ENCODE measurements at regions not wholly inside any gene's neighbourhood (a gene's known extent, or its start where the extent isn't known, plus 50 kb on each side); places are given as distances from the start of the nearest gene placed in this dataset.

DNA sequence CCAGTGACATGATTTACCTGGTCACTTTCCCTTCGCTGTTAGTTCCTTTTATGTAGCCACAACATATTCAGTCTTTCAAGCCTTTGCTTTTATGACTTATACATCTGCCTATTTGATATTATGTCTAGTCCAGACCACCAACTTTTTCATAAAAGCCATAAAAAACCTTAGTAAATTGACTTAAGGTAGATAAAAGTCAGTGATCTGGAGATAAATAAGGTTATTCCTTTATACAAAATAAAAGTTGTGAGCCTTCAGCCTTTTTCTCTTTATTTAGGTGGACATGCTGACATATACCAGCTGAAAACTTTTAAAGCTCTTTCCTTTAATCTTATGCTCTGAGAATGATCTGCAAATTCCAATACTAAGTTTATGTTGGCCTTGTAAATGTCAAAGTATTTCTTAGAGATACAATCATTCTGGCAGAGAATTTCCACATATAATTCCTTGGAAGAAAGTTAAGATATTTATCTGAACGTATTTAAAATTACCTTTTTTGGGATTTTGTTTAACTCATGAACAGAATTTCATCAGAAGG is 690.4 kb upstream of the CHORDC1 start:
- DNase-seq (ENCODE audit: low spot score) (no peak), ATAC-seq (ENCODE audit: low read depth) (no peak)
- Histone ChIP-seq H3K27me3 (ENCODE audit: insufficient read depth, poor library complexity, severe bottlenecking) (no peaks in the 10 kb centered on the region), H3K27ac (ENCODE audit: poor library complexity, severe bottlenecking) (no peak overlapping the region), H3K36me3 (ENCODE audit: low read depth) (no peaks in the 10 kb centered on the region), H3K4me3 (ENCODE audit: severe bottlenecking) (no peak overlapping the region), H3K4me1 (ENCODE audit: insufficient read depth, poor library complexity, severe bottlenecking) (no peaks in the 10 kb centered on the region), H3K9me3 (ENCODE audit: severe bottlenecking) (no peaks in the 10 kb centered on the region)
- TF ChIP-seq, protein P1, sequence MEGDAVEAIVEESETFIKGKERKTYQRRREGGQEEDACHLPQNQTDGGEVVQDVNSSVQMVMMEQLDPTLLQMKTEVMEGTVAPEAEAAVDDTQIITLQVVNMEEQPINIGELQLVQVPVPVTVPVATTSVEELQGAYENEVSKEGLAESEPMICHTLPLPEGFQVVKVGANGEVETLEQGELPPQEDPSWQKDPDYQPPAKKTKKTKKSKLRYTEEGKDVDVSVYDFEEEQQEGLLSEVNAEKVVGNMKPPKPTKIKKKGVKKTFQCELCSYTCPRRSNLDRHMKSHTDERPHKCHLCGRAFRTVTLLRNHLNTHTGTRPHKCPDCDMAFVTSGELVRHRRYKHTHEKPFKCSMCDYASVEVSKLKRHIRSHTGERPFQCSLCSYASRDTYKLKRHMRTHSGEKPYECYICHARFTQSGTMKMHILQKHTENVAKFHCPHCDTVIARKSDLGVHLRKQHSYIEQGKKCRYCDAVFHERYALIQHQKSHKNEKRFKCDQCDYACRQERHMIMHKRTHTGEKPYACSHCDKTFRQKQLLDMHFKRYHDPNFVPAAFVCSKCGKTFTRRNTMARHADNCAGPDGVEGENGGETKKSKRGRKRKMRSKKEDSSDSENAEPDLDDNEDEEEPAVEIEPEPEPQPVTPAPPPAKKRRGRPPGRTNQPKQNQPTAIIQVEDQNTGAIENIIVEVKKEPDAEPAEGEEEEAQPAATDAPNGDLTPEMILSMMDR (IDR thresholded peaks at IDR 0.05; ENCODE audit: poor library complexity, severe bottlenecking), result no peak

DNA sequence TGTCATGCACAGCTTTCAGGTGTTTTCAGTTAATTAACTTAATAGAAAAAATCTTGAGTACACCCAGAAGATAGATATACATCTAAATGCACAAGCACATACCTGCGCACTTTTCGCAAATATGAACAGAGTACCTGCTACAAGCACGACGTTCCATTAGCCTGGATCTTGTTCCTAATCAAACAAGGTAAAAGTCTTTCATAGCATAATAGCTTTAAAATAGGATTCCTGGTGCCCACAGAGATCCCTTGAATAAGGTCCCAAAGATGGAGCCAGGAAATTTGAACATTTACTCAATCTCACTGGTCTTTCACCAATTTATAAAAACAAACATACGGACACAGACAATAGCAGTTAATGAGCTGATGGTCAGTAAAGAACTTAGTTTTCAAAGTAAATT is 689.8 kb upstream of the CHORDC1 start:
- ATAC-seq (ENCODE audit: low read depth) (no peak), DNase-seq (ENCODE audit: low spot score) (no peak)
- no peaks in the 10 kb centered on the region for H3K9me3 ChIP-seq (ENCODE audit: severe bottlenecking)
- no peaks in the 10 kb centered on the region for H3K4me1 ChIP-seq (ENCODE audit: insufficient read depth, poor library complexity, severe bottlenecking)
- H3K27ac ChIP-seq (ENCODE audit: poor library complexity, severe bottlenecking), result no peak overlapping the region
- TF ChIP-seq, protein P1 (IDR thresholded peaks at IDR 0.05; ENCODE audit: poor library complexity, severe bottlenecking), result no peak
- H3K4me3 ChIP-seq (ENCODE audit: severe bottlenecking), result no peak overlapping the region
- no peaks in the 10 kb centered on the region for H3K36me3 ChIP-seq (ENCODE audit: low read depth)
- H3K27me3 ChIP-seq (ENCODE audit: insufficient read depth, poor library complexity, severe bottlenecking), result no peaks in the 10 kb centered on the region

DNA sequence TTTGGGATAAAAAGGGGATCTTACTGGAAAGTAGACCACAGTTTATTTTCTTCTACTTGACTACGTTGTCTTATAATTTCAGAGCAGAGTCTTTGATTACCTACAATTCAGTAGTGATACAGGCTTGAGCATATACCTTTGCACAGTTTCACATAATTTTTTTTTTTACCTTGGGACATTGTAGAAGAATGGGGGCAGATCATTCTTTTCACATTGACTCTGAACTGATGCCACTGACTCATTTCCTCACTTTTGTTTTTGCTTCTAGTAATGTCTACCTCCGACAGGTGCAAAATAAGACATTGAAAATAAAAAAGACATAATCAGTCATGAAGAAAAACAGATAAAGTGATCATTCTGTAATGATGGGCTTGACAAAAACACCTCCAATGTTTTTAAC is 688.3 kb upstream of the CHORDC1 start:
- ATAC-seq (ENCODE audit: low read depth), result no peak
- TF ChIP-seq, protein P1 (IDR thresholded peaks at IDR 0.05; ENCODE audit: poor library complexity, severe bottlenecking), result no peak
- DNase-seq (ENCODE audit: low spot score), result no peak

DNA sequence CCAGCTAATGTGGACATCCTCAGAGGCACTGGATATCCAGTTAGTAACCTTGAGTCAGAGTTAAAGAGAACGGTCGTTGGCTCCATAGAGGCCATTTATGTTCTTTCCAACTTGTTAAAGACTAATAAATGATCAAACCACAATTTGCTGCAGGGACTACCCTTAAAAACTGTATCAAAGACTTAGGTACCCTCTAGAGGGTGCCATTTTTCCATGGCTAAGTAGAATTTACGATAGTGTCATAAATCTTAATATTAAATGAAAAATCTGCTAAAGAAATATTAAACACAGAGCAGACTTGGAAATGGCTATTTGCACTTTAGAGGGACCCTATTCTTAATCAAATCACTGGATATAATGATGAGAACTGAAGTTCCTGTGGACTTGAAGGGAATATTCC is 685.2 kb upstream of the CHORDC1 start:
- TF ChIP-seq, protein P1 (IDR thresholded peaks at IDR 0.05; ENCODE audit: poor library complexity, severe bottlenecking), result peak; percentile 31
- no peaks in the 10 kb centered on the region for H3K36me3 ChIP-seq (ENCODE audit: low read depth)
- no peak overlapping the region for H3K27ac ChIP-seq (ENCODE audit: poor library complexity, severe bottlenecking)
- no peak for DNase-seq (ENCODE audit: low spot score)
- no peaks in the 10 kb centered on the region for H3K9me3 ChIP-seq (ENCODE audit: severe bottlenecking)
- H3K4me3 ChIP-seq (ENCODE audit: severe bottlenecking), result no peak overlapping the region
- H3K27me3 ChIP-seq (ENCODE audit: insufficient read depth, poor library complexity, severe bottlenecking), result no peaks in the 10 kb centered on the region
- H3K4me1 ChIP-seq (ENCODE audit: insufficient read depth, poor library complexity, severe bottlenecking), result no peaks in the 10 kb centered on the region
- no peak for ATAC-seq (ENCODE audit: low read depth)

More for the DNA sequence above, 688.3 kb upstream of the CHORDC1 start:
- H3K36me3 ChIP-seq (ENCODE audit: low read depth), result no peaks in the 10 kb centered on the region
- no peaks in the 10 kb centered on the region for H3K4me1 ChIP-seq (ENCODE audit: insufficient read depth, poor library complexity, severe bottlenecking)
- H3K27ac ChIP-seq (ENCODE audit: poor library complexity, severe bottlenecking), result no peak overlapping the region
- no peak overlapping the region for H3K4me3 ChIP-seq (ENCODE audit: severe bottlenecking)
- no peaks in the 10 kb centered on the region for H3K27me3 ChIP-seq (ENCODE audit: insufficient read depth, poor library complexity, severe bottlenecking)
- no peaks in the 10 kb centered on the region for H3K9me3 ChIP-seq (ENCODE audit: severe bottlenecking)

DNA sequence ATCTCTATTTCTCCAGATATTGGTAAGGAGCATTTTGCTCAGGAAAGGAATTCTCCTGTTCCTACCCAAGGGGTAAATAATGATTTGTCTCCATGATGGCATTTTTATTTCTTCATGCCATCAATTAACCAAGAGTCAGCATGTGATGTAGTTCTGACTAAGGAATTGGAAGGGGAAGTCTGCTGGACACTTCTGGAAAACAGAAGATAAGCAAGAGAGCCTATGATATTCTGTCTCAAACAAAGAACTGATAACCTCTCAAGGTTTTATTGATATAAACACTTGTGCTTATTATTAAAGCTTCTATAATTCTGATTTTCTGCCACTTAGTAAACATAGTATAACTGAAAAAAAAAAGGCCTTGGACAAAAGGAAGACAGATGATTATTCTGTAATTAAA is 673.0 kb upstream of the CHORDC1 start:
- TF ChIP-seq, protein P1 (IDR thresholded peaks at IDR 0.05; ENCODE audit: poor library complexity, severe bottlenecking), result no peak
- DNase-seq (ENCODE audit: low spot score), result no peak
- Histone ChIP-seq H3K27me3 (ENCODE audit: insufficient read depth, poor library complexity, severe bottlenecking) (no peaks in the 10 kb centered on the region), H3K9me3 (ENCODE audit: severe bottlenecking) (no peaks in the 10 kb centered on the region), H3K4me3 (ENCODE audit: severe bottlenecking) (no peak overlapping the region), H3K27ac (ENCODE audit: poor library complexity, severe bottlenecking) (no peak overlapping the region), H3K4me1 (ENCODE audit: insufficient read depth, poor library complexity, severe bottlenecking) (no peaks in the 10 kb centered on the region), H3K36me3 (ENCODE audit: low read depth) (no peaks in the 10 kb centered on the region)
- no peak for ATAC-seq (ENCODE audit: low read depth)
